SK-N-MC (cell line): ENCODE measurements at regions not wholly inside any gene's neighbourhood (a gene's known extent, or its start where the extent isn't known, plus 50 kb on each side); places are given as distances from the start of the nearest gene placed in this dataset.

Source experiments
- EZH2 ChIP-seq: fragments of 200-600 bp; sonication (generic); IDR thresholded peaks from one replicate; pipeline ENCODE4 v1.6.1; 2017; ENCODE audit warnings: antibody characterized with exemption
- POLR2AphosphoS5 ChIP-seq: IDR thresholded peaks from 2 replicates; pipeline ENCODE4 v1.6.1; 2012; ENCODE audit warnings: mild to moderate bottlenecking, low read depth, low read length, borderline replicate concordance

DNA sequence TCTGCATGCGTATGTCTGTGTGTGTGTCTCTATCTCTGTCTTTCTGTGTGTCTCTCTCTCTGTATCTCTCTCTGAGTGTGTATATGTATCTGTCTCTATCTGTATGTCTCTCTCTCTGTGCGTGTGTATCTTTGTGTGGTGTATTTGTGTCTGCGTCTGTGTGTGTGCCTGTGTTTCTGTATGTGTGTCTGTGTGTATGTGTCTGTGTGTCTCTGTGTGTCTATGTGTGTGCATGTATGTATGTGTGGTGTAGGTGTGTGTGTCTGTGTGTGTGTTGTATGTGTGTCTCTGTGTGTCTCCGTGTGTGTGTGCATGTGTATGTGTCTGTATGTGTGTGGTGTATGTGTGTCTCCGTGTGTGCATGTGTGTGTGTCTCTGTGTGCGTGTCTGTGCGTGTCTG is 243.0 kb upstream of the FOXQ1 start:
- TF ChIP-seq POLR2AphosphoS5 (no peak), EZH2 (no peak)
